GM21723 (cell line): ENCODE measurements at regions not wholly inside any gene's neighbourhood (a gene's known extent, or its start where the extent isn't known, plus 50 kb on each side); places are given as distances from the start of the nearest gene placed in this dataset.
"Not testable (repeated sequence)": the region's sequence is repeated elsewhere in the genome, so short reads cannot be mapped to it uniquely, and the experiment has no call there.

Experiments used
- ATAC-seq: cut with Tn5 transposase; IDR thresholded peaks from one replicate; pipeline ENCODE4 v1.9.1; 2021; ENCODE audit warnings: mild to moderate bottlenecking, moderate library complexity; ENCODE audit not compliant: unreplicated experiment

- no peak for ATAC-seq
Observed at GRCh38 chr6:168915855-168916254, 337.8 kb downstream of the THBS2 start.

- no peak for ATAC-seq
Observed at GRCh38 chr6:168915242-168915641, 338.4 kb downstream of the THBS2 start.

GRCh38 chr6:168913866-168914469 lies 339.7 kb downstream of the THBS2 start:
- no peak for ATAC-seq

- ATAC-seq, result not testable (repeated sequence)
Observed at GRCh38 chr6:168913231-168913865, 340.3 kb downstream of the THBS2 start.

GRCh38 chr6:168909288-168909687 lies 344.4 kb downstream of the THBS2 start:
- no peak for ATAC-seq

GRCh38 chr6:168908887-168909286 lies 344.8 kb downstream of the THBS2 start:
- no peak for ATAC-seq

- no peak for ATAC-seq
Observed at GRCh38 chr6:168908166-168908565, 345.5 kb downstream of the THBS2 start.

GRCh38 chr6:168906391-168906790 lies 347.3 kb downstream of the THBS2 start:
- no peak for ATAC-seq

- no peak for ATAC-seq
Observed at GRCh38 chr6:168905451-168906090, 348.1 kb downstream of the THBS2 start.

GRCh38 chr6:168903613-168904345 lies 349.9 kb downstream of the THBS2 start:
- no peak for ATAC-seq

- ATAC-seq, result no peak
Observed at GRCh38 chr6:168902075-168902474, 351.6 kb downstream of the THBS2 start.

- ATAC-seq, result no peak
Observed at GRCh38 chr6:168901076-168901475, 352.6 kb downstream of the THBS2 start.

- ATAC-seq, result no peak
Observed at GRCh38 chr6:168896321-168896720, 357.3 kb downstream of the THBS2 start.

GRCh38 chr6:168895102-168895812 lies 358.4 kb downstream of the THBS2 start:
- peak; percentile 91 for ATAC-seq

- no peak for ATAC-seq
Observed at GRCh38 chr6:168892031-168892430, 361.6 kb downstream of the THBS2 start.

- no peak for ATAC-seq
Observed at GRCh38 chr6:168890981-168891365, 362.7 kb downstream of the THBS2 start.

GRCh38 chr6:168890306-168890980 lies 363.2 kb downstream of the THBS2 start:
- no peak for ATAC-seq

GRCh38 chr6:168888786-168889345 lies 364.8 kb downstream of the THBS2 start:
- ATAC-seq, result no peak

- no peak for ATAC-seq
Observed at GRCh38 chr6:168888102-168888501, 365.5 kb downstream of the THBS2 start.

GRCh38 chr6:168887621-168888020 lies 366.0 kb downstream of the THBS2 start:
- ATAC-seq, result no peak
